Kidney epithelial cell (primary cell): ENCODE measurements at regions not wholly inside any gene's neighbourhood (a gene's known extent, or its start where the extent isn't known, plus 50 kb on each side); places are given as distances from the start of the nearest gene placed in this dataset.

Source experiments
- DNase-seq: peaks from one replicate; pipeline ENCODE4 v3.0.0-alpha.2; 2010; ENCODE audit warnings: low read depth
- H3K27me3 ChIP-seq: 2 replicates; pipeline ENCODE4 v1.6.0; 2011; ENCODE audit warnings: low read length; ENCODE audit not compliant: control insufficient read depth, insufficient read depth
- H3K36me3 ChIP-seq: 2 replicates; pipeline ENCODE4 v1.5.1; 2011; ENCODE audit warnings: low read length; ENCODE audit not compliant: control insufficient read depth, insufficient read depth
- H3K4me3 ChIP-seq: 2 replicates; pipeline ENCODE4 v1.5.1; 2011; ENCODE audit warnings: low read depth, mild to moderate bottlenecking, control low read depth, low read length
- CTCF ChIP-seq: IDR thresholded peaks from 2 replicates; pipeline ENCODE4 v1.5.1; 2011; ENCODE audit warnings: mild to moderate bottlenecking, moderate library complexity, low read length, control low read depth, inconsistent platforms; ENCODE audit not compliant: insufficient read depth, poor library complexity, severe bottlenecking

- Histone ChIP-seq H3K36me3 (no peaks in the 10 kb centered on the region), H3K27me3 (no peaks in the 10 kb centered on the region), H3K4me3 (no peak overlapping the region)
- no peak for TF ChIP-seq CTCF
- DNase-seq, result no peak
Measured at GRCh38 chr3:181896605-181897004, 184.9 kb downstream of the SOX2 start.

GRCh38 chr3:181899702-181900101, 188.0 kb downstream of the SOX2 start:
- no peaks in the 10 kb centered on the region for H3K27me3 ChIP-seq
- DNase-seq, result peak; percentile 35
- no peak for TF ChIP-seq CTCF
- no peaks in the 10 kb centered on the region for H3K36me3 ChIP-seq
- no peak overlapping the region for H3K4me3 ChIP-seq

GRCh38 chr3:181901626-181902025, 189.9 kb downstream of the SOX2 start:
- H3K27me3 ChIP-seq, result no peaks in the 10 kb centered on the region
- TF ChIP-seq CTCF, result no peak
- no peak overlapping the region for H3K4me3 ChIP-seq
- no peaks in the 10 kb centered on the region for H3K36me3 ChIP-seq
- no peak for DNase-seq

GRCh38 chr3:181906338-181906737, 194.6 kb downstream of the SOX2 start:
- no peaks in the 10 kb centered on the region for H3K36me3 ChIP-seq
- no peak overlapping the region for H3K4me3 ChIP-seq
- TF ChIP-seq CTCF, result no peak
- no peaks in the 10 kb centered on the region for H3K27me3 ChIP-seq
- DNase-seq, result no peak

- H3K27me3 ChIP-seq, result no peaks in the 10 kb centered on the region
- DNase-seq, result no peak
- no peak overlapping the region for H3K4me3 ChIP-seq
- no peaks in the 10 kb centered on the region for H3K36me3 ChIP-seq
- no peak for TF ChIP-seq CTCF
Measured at GRCh38 chr3:181909241-181909640, 197.5 kb downstream of the SOX2 start.

GRCh38 chr3:181912384-181912783, 200.7 kb downstream of the SOX2 start:
- no peak for TF ChIP-seq CTCF
- H3K36me3 ChIP-seq, result no peaks in the 10 kb centered on the region
- H3K27me3 ChIP-seq, result no peaks in the 10 kb centered on the region
- H3K4me3 ChIP-seq, result no peak overlapping the region
- DNase-seq, result no peak
